GM21717 (cell line): ENCODE measurements at regions not wholly inside any gene's neighbourhood (a gene's known extent, or its start where the extent isn't known, plus 50 kb on each side); places are given as distances from the start of the nearest gene placed in this dataset.
A peak's percentile ranks its signal among the peaks of the same experiment; 100 is the strongest.
"Not testable (repeated sequence)": the region's sequence is repeated elsewhere in the genome, so short reads cannot be mapped to it uniquely, and the experiment has no call there.

Source experiments
- ATAC-seq: cut with Tn5 transposase; IDR thresholded peaks from one replicate; pipeline ENCODE4 v1.9.1; 2021; ENCODE audit warnings: mild to moderate bottlenecking, moderate library complexity; ENCODE audit not compliant: unreplicated experiment

GRCh38 chrX:42832764-42833549 lies 55.0 kb upstream of the PPP1R2C start:
- no peak for ATAC-seq

GRCh38 chrX:42833550-42833940 lies 55.6 kb upstream of the PPP1R2C start:
- not testable (repeated sequence) for ATAC-seq

DNA sequence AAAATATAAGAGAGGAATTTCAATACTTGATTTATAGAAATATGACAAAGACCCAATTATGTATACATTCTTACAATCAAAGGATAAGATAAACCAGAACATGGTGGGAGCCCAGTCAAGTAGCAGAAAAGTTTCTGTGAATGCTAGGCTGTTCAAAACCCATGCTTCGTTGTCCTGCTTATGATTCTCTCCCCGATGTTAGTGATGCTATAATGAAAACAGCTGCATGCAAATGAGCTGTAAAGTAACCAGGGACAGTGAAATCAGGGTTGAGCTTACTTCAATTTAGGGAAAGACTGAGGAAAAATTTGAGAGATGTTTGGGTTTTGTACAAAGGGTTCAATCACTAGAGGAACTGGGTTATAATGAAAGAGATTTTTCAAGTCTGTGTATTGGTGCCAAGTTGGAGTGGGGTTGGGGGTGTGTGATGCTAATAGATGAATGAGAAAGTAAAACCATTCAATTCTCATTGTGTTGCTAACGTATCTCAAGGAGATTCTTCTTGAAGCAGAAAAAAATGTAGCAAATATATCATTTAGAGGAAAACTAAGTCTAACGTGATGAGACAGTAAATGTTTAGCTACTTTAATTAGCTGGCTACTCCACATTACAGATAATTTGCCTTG lies 59.3 kb upstream of the PPP1R2C start:
- peak; percentile 55 for ATAC-seq

DNA sequence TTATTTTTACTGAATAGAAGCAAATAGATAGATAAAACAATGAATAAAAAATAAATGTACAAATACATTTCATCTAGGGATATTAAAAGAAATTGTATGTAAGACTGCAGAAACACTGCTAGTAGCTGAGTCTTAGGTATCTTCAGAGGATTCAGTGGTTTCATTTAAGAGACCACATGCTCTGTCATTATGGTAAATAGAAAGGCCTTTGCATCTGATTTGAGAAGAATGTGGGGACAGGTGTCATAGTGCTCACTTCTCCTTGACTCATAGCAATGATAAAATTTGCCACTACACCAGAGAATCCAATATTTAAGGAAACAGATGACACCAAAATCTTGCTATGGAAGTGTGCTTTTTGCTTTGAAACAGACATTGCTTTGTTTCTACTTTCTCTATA lies 59.8 kb upstream of the PPP1R2C start:
- ATAC-seq: peak; percentile 83

GRCh38 chrX:42839632-42840031 lies 61.7 kb upstream of the PPP1R2C start:
- no peak for ATAC-seq

DNA sequence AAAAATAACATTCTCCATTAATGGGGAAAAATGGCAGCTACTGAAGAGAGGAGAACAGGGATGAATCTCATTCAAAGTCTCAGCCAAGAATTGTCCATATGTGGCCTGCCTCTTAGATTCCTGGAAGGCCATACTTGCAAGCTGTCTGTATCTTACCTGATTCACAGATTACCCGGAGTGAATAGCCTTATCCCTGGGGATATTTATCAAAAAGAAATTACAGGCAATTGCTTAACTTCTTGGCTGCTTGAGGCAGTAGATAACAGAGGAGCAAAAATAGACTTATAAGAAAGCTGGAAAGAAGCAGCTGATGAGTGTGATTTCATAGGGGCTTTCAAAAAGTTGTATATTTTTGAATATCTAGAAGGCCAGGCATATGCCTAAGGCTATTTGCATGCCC lies 68.8 kb upstream of the PPP1R2C start:
- no peak for ATAC-seq

DNA sequence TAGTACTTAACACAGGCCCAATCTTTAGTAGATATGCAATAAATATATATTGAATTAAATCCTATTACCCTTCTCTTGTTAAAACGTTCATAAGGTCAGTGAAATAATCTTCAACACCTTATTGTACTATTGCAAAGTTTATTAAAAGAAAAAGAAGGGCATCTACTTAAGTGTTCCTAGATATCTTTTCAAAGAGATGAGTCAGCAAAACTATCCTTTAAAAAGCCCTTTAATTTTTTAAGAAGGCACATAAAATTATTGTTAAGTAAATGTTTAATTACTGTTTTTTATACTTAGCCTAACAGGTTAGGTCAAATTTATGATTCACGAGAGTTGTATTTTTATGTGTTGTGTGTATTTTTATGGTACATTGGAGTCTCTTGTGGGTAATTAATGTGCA lies 77.3 kb upstream of the PPP1R2C start:
- no peak for ATAC-seq

- ATAC-seq: no peak
These were observed 79.8 kb upstream of the PPP1R2C start for GRCh38 chrX:42857766-42858165.

- no peak for ATAC-seq
These were observed 91.0 kb upstream of the PPP1R2C start for GRCh38 chrX:42869011-42869410.

DNA sequence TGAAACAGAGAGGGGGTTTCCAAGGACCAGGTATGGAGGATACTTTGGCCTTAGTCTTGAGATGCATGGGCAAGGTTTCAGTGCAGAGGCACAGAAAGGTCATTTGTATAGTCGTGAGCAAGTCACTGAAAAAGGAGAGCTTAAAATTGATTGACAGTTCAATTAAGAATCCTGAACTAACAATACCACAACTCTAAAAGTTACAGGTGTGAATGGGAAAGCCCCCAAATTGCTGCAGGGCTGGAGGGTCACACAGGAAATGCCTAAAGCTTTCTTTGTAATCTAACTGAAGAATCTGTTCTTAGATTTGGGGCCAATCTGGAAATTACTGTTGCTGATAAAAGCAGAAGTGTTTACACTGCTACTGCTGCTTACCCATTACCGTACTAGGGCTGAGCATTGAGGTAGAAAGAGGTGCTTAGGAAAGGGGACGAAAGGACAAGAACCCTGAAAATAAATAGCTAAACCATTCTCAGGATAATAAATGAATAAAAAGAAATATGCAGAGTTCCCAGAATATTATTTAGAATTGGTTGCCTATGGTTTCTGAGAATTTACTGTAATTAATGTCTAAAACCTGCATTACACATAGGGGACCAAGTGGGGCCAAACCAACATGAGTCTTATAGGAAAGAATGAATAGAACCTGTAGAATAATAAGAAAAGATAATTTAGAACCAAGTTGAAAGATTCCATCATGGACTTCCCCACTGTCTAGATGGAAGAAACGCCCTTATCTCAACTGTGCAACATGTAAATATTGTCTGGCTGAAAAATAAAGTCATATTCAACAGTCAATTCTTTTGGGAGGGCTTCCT lies 91.9 kb upstream of the PPP1R2C start:
- ATAC-seq: peak; percentile 95

DNA sequence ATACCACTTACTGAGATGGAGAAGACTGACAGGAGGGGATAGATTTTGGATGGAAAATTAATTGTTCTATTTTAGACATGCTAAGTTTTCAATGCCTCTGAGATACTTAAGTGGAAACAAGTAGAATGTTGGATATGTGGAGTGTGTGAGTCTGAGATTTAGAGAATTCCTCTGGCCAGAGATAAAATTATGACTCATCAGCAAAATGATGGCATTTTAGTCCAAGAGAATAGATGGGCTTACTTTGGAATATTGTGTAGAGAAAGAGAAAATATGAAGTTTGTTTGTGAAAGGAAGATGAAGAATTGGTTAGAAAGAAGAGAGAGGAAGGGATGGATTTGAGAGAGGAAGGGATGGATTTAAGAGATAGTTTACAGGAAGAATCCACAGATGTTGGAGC lies 108.6 kb upstream of the PPP1R2C start:
- ATAC-seq: no peak

DNA sequence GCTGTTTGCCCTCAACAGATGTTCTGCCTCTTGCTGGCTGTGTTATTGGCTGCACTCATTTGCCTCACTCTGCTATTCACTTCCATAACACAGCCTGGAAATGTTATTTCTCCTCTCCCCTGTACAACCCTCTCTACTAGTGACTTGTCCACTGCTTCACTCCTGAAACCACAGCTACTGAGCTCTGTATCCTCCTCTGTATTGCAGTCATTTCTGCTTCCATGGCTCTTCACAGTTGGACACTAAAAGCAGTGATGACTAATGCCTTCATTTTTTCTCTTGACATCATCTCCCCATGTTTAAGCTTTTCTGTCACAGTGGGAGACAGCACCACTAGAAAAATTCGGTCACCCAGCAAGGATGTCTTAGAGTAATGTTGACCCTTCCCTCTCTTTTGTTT lies 123.0 kb upstream of the PPP1R2C start:
- ATAC-seq: no peak

- no peak for ATAC-seq
These were observed 124.5 kb upstream of the PPP1R2C start for GRCh38 chrX:42902513-42902912.

DNA sequence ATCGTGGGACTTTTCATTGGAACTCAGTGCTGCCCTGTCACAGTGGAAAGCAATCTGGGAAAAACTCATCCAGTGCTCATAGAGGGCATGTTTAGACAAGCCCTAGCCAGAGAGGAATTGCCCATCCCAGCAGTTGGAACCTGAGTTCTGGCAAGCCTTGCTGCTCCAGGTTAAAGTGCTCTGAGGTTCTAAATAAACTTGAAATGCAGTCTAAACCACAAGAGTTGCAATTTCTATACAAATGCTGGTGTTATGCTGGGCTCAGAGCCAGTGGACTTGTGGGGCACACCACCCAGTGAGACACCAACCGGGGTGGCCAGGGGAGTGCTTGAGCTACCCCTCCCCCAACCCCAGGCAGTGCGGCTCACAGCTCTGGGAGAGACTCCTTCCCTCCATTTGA lies 142.8 kb upstream of the PPP1R2C start:
- no peak for ATAC-seq

DNA sequence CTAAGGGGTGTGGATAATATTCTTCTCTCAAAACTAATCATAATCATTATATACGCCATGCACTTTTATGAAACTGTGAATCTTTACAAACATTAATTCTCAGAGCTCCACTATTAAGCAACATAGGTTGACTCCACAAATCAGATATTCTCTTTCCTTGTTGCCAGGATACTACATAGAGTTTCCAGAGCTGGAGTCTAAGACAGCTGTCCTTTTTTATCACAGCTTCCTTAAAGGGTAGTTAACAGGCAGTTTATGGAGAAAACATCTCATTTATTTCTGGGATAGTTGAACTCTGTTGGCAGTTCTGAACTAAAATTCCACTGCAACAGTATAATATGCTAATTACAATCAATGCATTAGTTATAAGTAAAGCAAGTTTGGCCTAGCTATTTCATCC lies 152.1 kb upstream of the PPP1R2C start:
- ATAC-seq: no peak

GRCh38 chrX:42930951-42931350 lies 153.0 kb upstream of the PPP1R2C start:
- no peak for ATAC-seq

DNA sequence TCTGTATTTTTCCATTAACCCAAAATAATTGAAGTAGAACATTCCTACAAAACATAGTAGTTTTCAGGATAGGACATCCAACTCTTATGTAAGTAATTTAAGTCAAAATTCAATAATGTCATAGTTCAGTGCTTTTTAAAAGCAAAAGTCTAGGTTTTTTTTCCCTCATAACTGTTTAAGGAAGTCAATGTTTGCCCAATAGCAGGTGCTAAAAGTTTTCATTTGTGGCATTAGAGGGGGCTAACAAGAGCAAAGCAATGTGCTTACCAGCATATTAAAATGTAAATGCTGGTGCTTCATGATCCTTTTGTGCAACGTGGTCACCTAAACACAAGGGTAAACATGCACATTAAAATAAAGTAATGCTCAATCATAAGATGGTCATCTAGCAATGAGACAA lies 155.2 kb upstream of the PPP1R2C start:
- no peak for ATAC-seq

DNA sequence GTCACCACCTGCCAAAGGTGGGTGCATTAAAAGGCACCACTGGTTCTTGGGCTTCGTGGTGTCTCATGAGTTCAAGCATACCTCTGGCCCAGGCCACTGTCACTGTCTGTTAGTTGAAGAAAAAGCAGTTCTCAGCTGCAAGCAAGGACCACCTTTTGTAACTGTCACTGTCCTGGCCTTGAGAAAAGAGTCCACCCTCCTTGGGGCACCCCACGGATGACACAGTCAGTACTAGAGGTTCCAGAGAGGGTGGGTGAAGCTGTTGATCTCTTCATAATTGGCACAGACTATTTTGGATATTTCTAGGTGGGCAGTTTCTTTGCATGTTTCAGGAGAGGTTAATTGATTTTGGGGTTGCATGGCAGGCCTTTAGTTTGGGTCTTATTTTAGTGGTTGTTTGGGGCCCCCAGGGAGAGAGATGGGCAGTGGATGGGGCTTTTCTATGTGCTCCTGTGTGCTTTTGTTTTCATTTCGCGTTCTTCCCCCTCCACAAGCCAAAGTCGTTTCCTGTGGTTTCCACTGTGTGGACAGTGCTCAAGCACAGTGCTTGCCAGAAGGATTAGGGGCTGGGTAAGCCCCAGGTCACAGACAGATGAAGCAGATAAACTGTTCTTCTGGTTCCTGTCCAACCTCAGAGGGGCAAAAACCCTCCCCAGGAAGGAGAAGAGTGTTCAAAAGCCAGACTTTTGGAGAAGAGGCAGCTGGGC lies 156.2 kb upstream of the PPP1R2C start:
- ATAC-seq: peak; percentile 97

DNA sequence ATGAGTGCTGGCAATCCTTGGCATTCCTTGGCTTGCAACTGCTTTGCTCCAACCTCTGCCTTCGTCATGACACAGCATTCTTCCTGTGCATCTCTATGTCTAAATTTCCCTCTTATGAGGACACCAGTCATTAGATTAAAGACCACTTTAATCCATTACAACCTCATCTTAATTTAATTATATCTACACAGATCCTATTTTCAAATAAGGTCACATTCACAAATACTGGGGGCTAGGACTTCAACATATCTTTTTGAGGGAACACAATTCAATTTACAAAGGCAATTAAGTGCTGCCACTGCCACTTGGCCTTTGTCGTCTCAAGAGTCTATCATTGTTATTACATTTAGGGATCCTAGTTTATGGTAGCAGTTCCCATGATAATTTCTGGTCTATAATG lies 163.7 kb upstream of the PPP1R2C start:
- ATAC-seq: no peak

DNA sequence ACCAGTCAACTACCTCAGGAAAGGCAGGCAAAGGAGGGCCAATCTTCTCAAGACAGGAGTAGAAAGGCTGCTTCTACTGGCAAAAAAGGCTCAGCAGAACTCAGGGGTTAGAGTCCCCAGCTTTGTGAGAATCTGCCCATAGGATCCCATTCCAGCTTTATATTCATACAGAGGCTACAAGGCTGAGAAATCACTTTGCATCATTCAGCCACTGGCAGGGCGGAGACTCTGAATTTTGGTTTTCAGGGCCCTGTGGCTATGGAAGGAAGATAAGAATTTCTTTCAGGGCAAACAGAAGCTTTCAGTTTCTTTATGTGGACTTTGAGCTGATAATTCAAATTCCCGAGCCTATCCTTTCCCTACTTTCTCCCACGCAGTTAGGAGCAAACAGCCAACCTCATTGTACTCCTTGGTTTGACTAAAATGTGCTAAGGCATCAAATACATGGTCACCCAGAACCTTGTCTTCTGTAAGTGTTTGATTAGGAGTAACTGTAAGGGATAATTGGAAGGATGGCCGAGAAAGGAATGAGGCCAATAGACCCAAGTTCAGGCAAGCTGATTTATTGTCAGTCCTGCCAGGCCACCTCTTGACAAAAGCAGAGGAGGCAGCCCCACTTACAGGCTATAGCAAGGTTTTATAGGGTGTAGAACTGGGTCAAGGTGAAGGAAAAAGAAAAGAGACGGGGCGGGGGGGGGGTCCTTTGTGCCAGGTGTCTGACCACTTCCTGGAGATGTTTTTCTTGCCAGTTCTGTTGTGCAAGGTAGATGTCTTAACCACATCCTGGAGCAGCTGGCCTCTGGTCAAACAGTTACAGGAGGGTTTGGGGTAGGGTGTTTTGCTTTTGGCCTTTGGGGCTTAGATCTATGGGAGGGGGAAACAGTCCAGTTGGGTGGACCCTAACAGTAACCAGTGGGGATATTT lies 165.3 kb upstream of the PPP1R2C start:
- ATAC-seq: peak; percentile 77
